DOHH2 (cell line): ENCODE measurements at regions not wholly inside any gene's neighbourhood (a gene's known extent, or its start where the extent isn't known, plus 50 kb on each side); places are given as distances from the start of the nearest gene placed in this dataset.

Source experiments
- EZH2phosphoT487 ChIP-seq: fragments of 200-600 bp; sonication (generic); IDR thresholded peaks from 2 replicates; pipeline ENCODE4 v1.6.1; 2017; ENCODE audit warnings: borderline replicate concordance, mild to moderate bottlenecking, antibody characterized with exemption, low read length, moderate library complexity, mixed read lengths
- TF ChIP-seq, protein P1 (sequence below): fragments of 200-600 bp; sonication (generic); IDR thresholded peaks from one replicate; pipeline ENCODE4 v1.5.1; 2014; ENCODE audit warnings: antibody characterized with exemption, mild to moderate bottlenecking, low read depth, low read length; ENCODE audit not compliant: poor library complexity, severe bottlenecking

DNA sequence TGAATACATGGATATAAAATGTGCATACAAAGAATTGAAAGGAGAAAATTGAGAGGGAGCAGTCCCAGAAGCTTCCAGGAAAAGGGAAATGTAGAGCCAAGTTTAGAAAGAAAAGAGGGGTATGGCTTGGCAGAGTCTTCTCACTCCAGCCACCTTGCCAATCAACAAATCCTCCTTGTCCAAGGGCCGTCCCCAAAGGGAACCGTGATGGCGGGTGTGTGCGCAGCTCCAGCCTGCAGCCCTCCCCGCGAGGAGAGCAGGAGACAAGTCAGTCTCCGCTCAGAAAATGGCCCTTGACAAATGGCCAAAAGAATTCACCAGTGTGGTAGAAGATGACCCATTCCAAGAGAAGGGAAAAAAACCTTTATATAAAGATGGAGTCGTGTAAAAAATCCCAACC lies 448.3 kb upstream of the POU3F3 start:
- TF ChIP-seq, protein P1, sequence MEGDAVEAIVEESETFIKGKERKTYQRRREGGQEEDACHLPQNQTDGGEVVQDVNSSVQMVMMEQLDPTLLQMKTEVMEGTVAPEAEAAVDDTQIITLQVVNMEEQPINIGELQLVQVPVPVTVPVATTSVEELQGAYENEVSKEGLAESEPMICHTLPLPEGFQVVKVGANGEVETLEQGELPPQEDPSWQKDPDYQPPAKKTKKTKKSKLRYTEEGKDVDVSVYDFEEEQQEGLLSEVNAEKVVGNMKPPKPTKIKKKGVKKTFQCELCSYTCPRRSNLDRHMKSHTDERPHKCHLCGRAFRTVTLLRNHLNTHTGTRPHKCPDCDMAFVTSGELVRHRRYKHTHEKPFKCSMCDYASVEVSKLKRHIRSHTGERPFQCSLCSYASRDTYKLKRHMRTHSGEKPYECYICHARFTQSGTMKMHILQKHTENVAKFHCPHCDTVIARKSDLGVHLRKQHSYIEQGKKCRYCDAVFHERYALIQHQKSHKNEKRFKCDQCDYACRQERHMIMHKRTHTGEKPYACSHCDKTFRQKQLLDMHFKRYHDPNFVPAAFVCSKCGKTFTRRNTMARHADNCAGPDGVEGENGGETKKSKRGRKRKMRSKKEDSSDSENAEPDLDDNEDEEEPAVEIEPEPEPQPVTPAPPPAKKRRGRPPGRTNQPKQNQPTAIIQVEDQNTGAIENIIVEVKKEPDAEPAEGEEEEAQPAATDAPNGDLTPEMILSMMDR: no peak
- no peak for TF ChIP-seq EZH2phosphoT487
